ENCODE measurements at regions not wholly inside any gene's neighbourhood (a gene's known extent, or its start where the extent isn't known, plus 50 kb on each side); places are given as distances from the start of the nearest gene placed in this dataset.
"Not testable (repeated sequence)": the region's sequence is repeated elsewhere in the genome, so short reads cannot be mapped to it uniquely, and the experiment has no call there.

GRCh38 chr9:75626860-75627259 lies 263.6 kb upstream of the PCSK5 start:
- DNase-seq = no peak

GRCh38 chr9:75628952-75629351 lies 261.5 kb upstream of the PCSK5 start:
- DNase-seq = no peak

GRCh38 chr9:75633451-75634057 lies 256.9 kb upstream of the PCSK5 start:
- DNase-seq = no peak

GRCh38 chr9:75636427-75637045 lies 253.9 kb upstream of the PCSK5 start:
- no peak for DNase-seq

- DNase-seq = no peak
Observed at GRCh38 chr9:75639971-75640610, 250.4 kb upstream of the PCSK5 start.

- no peak for DNase-seq
Observed at GRCh38 chr9:75642522-75642921, 248.0 kb upstream of the PCSK5 start.

- DNase-seq = no peak
Observed at GRCh38 chr9:75644649-75645048, 245.8 kb upstream of the PCSK5 start.

GRCh38 chr9:75648034-75648433 lies 242.4 kb upstream of the PCSK5 start:
- no peak for DNase-seq

GRCh38 chr9:75649060-75649459 lies 241.4 kb upstream of the PCSK5 start:
- DNase-seq = no peak

GRCh38 chr9:75651709-75652108 lies 238.8 kb upstream of the PCSK5 start:
- no peak for DNase-seq

GRCh38 chr9:75653335-75653734 lies 237.1 kb upstream of the PCSK5 start:
- DNase-seq = no peak

- DNase-seq = no peak
Observed at GRCh38 chr9:75653750-75654149, 236.7 kb upstream of the PCSK5 start.

GRCh38 chr9:75657015-75657414 lies 233.5 kb upstream of the PCSK5 start:
- DNase-seq = no peak

GRCh38 chr9:75658301-75658905 lies 232.1 kb upstream of the PCSK5 start:
- DNase-seq = no peak

GRCh38 chr9:75664597-75664996 lies 225.9 kb upstream of the PCSK5 start:
- DNase-seq = peak; percentile 11

GRCh38 chr9:75666856-75667554 lies 223.5 kb upstream of the PCSK5 start:
- DNase-seq = no peak

- DNase-seq = no peak
Observed at GRCh38 chr9:75669721-75670120, 220.8 kb upstream of the PCSK5 start.

- no peak for DNase-seq
Observed at GRCh38 chr9:75671354-75671753, 219.1 kb upstream of the PCSK5 start.

GRCh38 chr9:75672478-75672877 lies 218.0 kb upstream of the PCSK5 start:
- DNase-seq = no peak

GRCh38 chr9:75683591-75683990 lies 206.9 kb upstream of the PCSK5 start:
- DNase-seq = no peak

- no peak for DNase-seq
Observed at GRCh38 chr9:75685062-75685461, 205.4 kb upstream of the PCSK5 start.

- no peak for DNase-seq
Observed at GRCh38 chr9:75687359-75687953, 203.0 kb upstream of the PCSK5 start.

- DNase-seq = not testable (repeated sequence)
Observed at GRCh38 chr9:75690551-75690950, 199.9 kb upstream of the PCSK5 start.

All from NCI-H2171 treated with DMSO at 0.1 percent for 48 hours (cell line).